ENCODE measurements at regions not wholly inside any gene's neighbourhood (a gene's known extent, or its start where the extent isn't known, plus 50 kb on each side); places are given as distances from the start of the nearest gene placed in this dataset.
"Not testable (repeated sequence)": the region's sequence is repeated elsewhere in the genome, so short reads cannot be mapped to it uniquely, and the experiment has no call there.

DNA sequence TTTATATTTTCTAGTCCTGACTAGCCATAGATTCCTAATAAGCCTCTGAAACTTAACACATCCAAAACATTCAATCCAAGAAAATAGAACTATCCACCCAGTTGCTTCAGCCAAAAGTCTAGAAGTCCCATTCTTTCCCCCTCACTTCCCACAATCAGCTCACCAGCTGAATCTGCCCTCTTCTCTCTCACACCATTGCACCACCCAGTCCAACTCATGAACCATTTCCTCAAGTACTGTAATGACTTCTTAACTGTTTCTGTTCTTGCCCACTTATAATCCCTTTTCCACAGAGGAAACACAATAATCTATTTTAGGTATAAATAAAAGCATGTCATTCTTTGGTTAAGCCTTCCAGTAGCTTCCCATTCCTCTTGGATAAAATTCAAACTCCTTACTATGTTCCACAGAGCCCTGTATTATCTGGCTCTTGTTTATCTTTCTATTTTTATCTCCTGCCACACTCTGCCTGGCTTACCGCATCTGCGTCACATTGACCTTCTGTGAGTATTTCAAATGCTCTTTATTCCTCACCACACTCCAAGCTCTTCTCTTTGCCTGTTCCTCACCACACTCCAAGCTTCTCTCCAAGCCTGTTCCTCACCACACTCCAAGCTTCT lies 205.9 kb upstream of the FRG1 start:
- TF ChIP-seq, protein P1, sequence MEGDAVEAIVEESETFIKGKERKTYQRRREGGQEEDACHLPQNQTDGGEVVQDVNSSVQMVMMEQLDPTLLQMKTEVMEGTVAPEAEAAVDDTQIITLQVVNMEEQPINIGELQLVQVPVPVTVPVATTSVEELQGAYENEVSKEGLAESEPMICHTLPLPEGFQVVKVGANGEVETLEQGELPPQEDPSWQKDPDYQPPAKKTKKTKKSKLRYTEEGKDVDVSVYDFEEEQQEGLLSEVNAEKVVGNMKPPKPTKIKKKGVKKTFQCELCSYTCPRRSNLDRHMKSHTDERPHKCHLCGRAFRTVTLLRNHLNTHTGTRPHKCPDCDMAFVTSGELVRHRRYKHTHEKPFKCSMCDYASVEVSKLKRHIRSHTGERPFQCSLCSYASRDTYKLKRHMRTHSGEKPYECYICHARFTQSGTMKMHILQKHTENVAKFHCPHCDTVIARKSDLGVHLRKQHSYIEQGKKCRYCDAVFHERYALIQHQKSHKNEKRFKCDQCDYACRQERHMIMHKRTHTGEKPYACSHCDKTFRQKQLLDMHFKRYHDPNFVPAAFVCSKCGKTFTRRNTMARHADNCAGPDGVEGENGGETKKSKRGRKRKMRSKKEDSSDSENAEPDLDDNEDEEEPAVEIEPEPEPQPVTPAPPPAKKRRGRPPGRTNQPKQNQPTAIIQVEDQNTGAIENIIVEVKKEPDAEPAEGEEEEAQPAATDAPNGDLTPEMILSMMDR (IDR thresholded peaks at IDR 0.05; ENCODE audit: low read depth, low read length), result not testable (repeated sequence)
- TF ChIP-seq EZH2phosphoT487 (IDR thresholded peaks at IDR 0.05; ENCODE audit: low read depth), result not testable (repeated sequence)
